ENCODE measurements at regions not wholly inside any gene's neighbourhood (a gene's known extent, or its start where the extent isn't known, plus 50 kb on each side); places are given as distances from the start of the nearest gene placed in this dataset.
"Not testable (repeated sequence)": the region's sequence is repeated elsewhere in the genome, so short reads cannot be mapped to it uniquely, and the experiment has no call there.

GRCh38 chr16:16613212-16613611 lies 234.3 kb downstream of the NPIPA7 start:
- not testable (repeated sequence) for H3K27ac ChIP-seq

- not testable (repeated sequence) for H3K27ac ChIP-seq
Observed at GRCh38 chr16:16614484-16614883, 235.5 kb downstream of the NPIPA7 start.

GRCh38 chr16:16618963-16619465 lies 240.1 kb downstream of the NPIPA7 start:
- not testable (repeated sequence) for H3K27ac ChIP-seq

- H3K27ac ChIP-seq: not testable (repeated sequence)
Observed at GRCh38 chr16:16624367-16624766, 245.4 kb downstream of the NPIPA7 start.

- not testable (repeated sequence) for H3K27ac ChIP-seq
Observed at GRCh38 chr16:16625140-16625539, 246.2 kb downstream of the NPIPA7 start.

- not testable (repeated sequence) for H3K27ac ChIP-seq
Observed at GRCh38 chr16:16627865-16628264, 248.9 kb downstream of the NPIPA7 start.

- not testable (repeated sequence) for H3K27ac ChIP-seq
Observed at GRCh38 chr16:16638231-16638630, 259.3 kb downstream of the NPIPA7 start.

GRCh38 chr16:16638714-16639113 lies 259.8 kb downstream of the NPIPA7 start:
- H3K27ac ChIP-seq: not testable (repeated sequence)

GRCh38 chr16:16643828-16644227 lies 264.9 kb downstream of the NPIPA7 start:
- not testable (repeated sequence) for H3K27ac ChIP-seq

GRCh38 chr16:16648002-16648401 lies 269.1 kb downstream of the NPIPA7 start:
- H3K27ac ChIP-seq: not testable (repeated sequence)

- H3K27ac ChIP-seq: not testable (repeated sequence)
Observed at GRCh38 chr16:16672180-16672812, 293.4 kb downstream of the NPIPA7 start.

- not testable (repeated sequence) for H3K27ac ChIP-seq
Observed at GRCh38 chr16:16674820-16675219, 295.9 kb downstream of the NPIPA7 start.

- not testable (repeated sequence) for H3K27ac ChIP-seq
Observed at GRCh38 chr16:16721849-16722248, 342.9 kb downstream of the NPIPA7 start.

- H3K27ac ChIP-seq: not testable (repeated sequence)
Observed at GRCh38 chr16:16722666-16723065, 343.7 kb downstream of the NPIPA7 start.

GRCh38 chr16:16723819-16724519 lies 345.0 kb downstream of the NPIPA7 start:
- H3K27ac ChIP-seq: not testable (repeated sequence)

- H3K27ac ChIP-seq: not testable (repeated sequence)
Observed at GRCh38 chr16:16727048-16727447, 348.1 kb downstream of the NPIPA7 start.

GRCh38 chr16:16742573-16742972 lies 363.6 kb downstream of the NPIPA7 start:
- not testable (repeated sequence) for H3K27ac ChIP-seq

- H3K27ac ChIP-seq: not testable (repeated sequence)
Observed at GRCh38 chr16:16754992-16755667, 376.2 kb downstream of the NPIPA7 start.

Data from C4-2B (cell line).